ENCODE measurements at regions not wholly inside any gene's neighbourhood (a gene's known extent, or its start where the extent isn't known, plus 50 kb on each side); places are given as distances from the start of the nearest gene placed in this dataset.

GRCh38 chr10:1809139-1809741 lies 71.9 kb upstream of the ADARB2 start:
- in situ Hi-C loops (cut with HindIII; ENCODE audit: low pct_ligation_motif_present, low pct_unique_long_range_greater_than_20kb, low sequenced_read_pairs): no loop called here
- no peak for DNase-seq

GRCh38 chr10:1807924-1808323 lies 70.6 kb upstream of the ADARB2 start:
- in situ Hi-C loops (cut with HindIII; ENCODE audit: low pct_ligation_motif_present, low pct_unique_long_range_greater_than_20kb, low sequenced_read_pairs): no loop called here
- no peak for DNase-seq

GRCh38 chr10:1807196-1807595 lies 69.9 kb upstream of the ADARB2 start:
- no peak for DNase-seq
- in situ Hi-C loops (cut with HindIII; ENCODE audit: low pct_ligation_motif_present, low pct_unique_long_range_greater_than_20kb, low sequenced_read_pairs): no loop called here

- in situ Hi-C loops (cut with HindIII; ENCODE audit: low pct_ligation_motif_present, low pct_unique_long_range_greater_than_20kb, low sequenced_read_pairs): no loop called here
- no peak for DNase-seq
Measured at GRCh38 chr10:1802413-1802812, 65.1 kb upstream of the ADARB2 start.

GRCh38 chr10:1788401-1788800 lies 51.1 kb upstream of the ADARB2 start:
- in situ Hi-C loops (cut with HindIII; ENCODE audit: low pct_ligation_motif_present, low pct_unique_long_range_greater_than_20kb, low sequenced_read_pairs): no loop called here
- no peak for DNase-seq
